ENCODE measurements at regions not wholly inside any gene's neighbourhood (a gene's known extent, or its start where the extent isn't known, plus 50 kb on each side); places are given as distances from the start of the nearest gene placed in this dataset.

DNA sequence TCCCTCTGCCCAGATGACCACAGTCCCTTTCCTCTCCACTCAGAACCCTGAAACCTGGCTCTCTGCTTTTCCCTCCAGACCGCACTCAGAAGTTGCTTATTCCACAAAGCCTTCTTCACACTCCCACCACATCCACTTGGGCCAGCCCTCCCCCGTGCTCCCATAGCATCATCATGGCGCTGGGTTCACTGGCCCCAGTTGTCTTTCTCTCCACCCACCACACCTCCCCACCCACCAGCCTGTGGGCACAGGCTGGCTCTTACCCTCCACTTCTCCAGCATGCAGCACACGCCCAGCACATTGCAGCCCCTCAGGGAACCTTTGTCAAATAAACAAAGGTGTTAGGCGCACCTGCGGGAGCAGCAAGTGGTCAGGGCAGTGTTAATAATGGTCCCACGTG lies 130.0 kb downstream of the KATNIP start:
- no peak for ATAC-seq
- intact Hi-C loops (cut with DNase I, micrococcal nuclease), result no loop called here
- no peak for TF ChIP-seq CTCF (IDR thresholded peaks at IDR 0.05)
- Histone ChIP-seq H3K9me3 (no peaks in the 10 kb centered on the region), H3K4me3 (no peak overlapping the region), H3K4me1 (ENCODE audit: low read depth) (no peaks in the 10 kb centered on the region), H3K36me3 (ENCODE audit: low read depth) (no peaks in the 10 kb centered on the region)
- no peak for DNase-seq

GRCh38 chr16:27681681-27682080 lies 131.7 kb downstream of the KATNIP start:
- TF ChIP-seq CTCF (IDR thresholded peaks at IDR 0.05), result no peak

DNA sequence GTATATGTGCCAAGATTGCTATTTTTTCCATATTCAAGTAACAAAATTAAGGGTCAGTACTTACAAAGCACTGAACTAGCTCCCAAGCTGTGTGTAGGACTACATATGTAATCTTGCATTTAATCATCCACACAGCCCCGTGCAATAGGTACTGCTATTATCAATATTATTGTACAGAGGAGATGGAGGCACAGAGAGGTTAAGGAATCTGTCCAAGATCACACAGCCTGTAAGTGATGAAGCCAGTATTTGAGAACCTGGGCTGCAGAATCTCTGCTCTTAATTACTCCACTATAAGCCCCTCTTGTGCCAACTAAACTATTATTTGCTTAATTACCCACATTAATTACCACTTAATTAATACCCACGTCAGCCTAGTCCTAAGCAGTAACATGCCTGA lies 134.1 kb downstream of the KATNIP start:
- H3K36me3 ChIP-seq (ENCODE audit: low read depth), result no peaks in the 10 kb centered on the region
- no peaks in the 10 kb centered on the region for H3K4me1 ChIP-seq (ENCODE audit: low read depth)
- no peak for ATAC-seq
- H3K4me3 ChIP-seq, result no peak overlapping the region
- intact Hi-C loops (cut with DNase I, micrococcal nuclease), result no loop called here
- no peak for DNase-seq
- no peaks in the 10 kb centered on the region for H3K9me3 ChIP-seq
- no peak for TF ChIP-seq CTCF (IDR thresholded peaks at IDR 0.05)

More at GRCh38 chr16:27681681-27682080, 131.7 kb downstream of the KATNIP start:
- H3K4me3 ChIP-seq, result no peak overlapping the region
- intact Hi-C loops (cut with DNase I, micrococcal nuclease), result no loop called here
- no peaks in the 10 kb centered on the region for H3K4me1 ChIP-seq (ENCODE audit: low read depth)
- ATAC-seq, result no peak
- H3K9me3 ChIP-seq, result no peaks in the 10 kb centered on the region
- H3K36me3 ChIP-seq (ENCODE audit: low read depth), result no peaks in the 10 kb centered on the region
- no peak for DNase-seq

DNA sequence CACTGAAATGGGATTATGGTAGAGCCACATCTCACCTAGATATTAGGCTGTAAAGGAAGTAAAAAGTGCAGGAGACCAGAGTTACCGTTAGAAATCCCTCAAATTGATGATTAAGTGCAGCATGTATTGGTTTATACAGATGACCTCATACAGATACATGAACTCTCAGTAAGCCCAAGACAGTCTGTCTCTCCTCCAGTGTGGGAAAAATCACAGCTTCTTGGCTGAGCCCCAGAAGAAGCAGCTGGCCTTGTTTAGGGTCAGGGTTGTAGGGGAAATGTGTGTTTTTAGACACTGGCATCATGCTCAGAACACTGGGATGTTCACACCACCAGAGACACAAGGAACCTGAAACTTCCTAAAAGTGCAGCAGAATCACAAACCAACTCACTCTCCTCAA lies 135.9 kb downstream of the KATNIP start:
- Histone ChIP-seq H3K4me1 (ENCODE audit: low read depth) (no peaks in the 10 kb centered on the region), H3K9me3 (no peaks in the 10 kb centered on the region), H3K36me3 (ENCODE audit: low read depth) (no peaks in the 10 kb centered on the region), H3K4me3 (no peak overlapping the region)
- no peak for TF ChIP-seq CTCF (IDR thresholded peaks at IDR 0.05)
- DNase-seq, result peak in 1 of 3 donors; percentile 12
- intact Hi-C loops (cut with DNase I, micrococcal nuclease), result no loop called here
- ATAC-seq, result no peak

DNA sequence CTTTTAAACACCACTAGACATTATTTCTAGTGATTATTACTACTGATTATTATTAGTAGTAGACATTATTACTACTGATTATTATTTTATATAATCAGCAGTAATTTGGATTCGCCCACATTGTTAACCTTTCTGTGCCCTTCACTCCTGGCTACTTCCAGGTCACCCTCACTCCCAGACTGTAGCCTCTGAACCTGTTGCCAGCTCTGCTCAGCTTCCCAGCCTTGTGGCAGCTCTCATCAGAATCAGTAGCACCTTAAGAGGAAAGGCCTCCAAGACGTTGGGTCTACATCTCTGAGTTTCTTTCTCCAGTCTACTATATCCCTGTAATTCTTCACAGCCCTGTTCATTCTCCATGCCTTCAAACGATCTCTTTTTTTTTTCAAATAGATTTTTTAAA lies 137.0 kb downstream of the KATNIP start:
- TF ChIP-seq CTCF (IDR thresholded peaks at IDR 0.05), result no peak
- ATAC-seq, result no peak
- H3K4me3 ChIP-seq, result no peak overlapping the region
- intact Hi-C loops (cut with DNase I, micrococcal nuclease), result no loop called here
- no peaks in the 10 kb centered on the region for H3K9me3 ChIP-seq
- no peaks in the 10 kb centered on the region for H3K36me3 ChIP-seq (ENCODE audit: low read depth)
- no peaks in the 10 kb centered on the region for H3K4me1 ChIP-seq (ENCODE audit: low read depth)
- DNase-seq, result no peak

GRCh38 chr16:27687605-27688004 lies 137.7 kb downstream of the KATNIP start:
- H3K4me1 ChIP-seq (ENCODE audit: low read depth), result no peaks in the 10 kb centered on the region
- no peaks in the 10 kb centered on the region for H3K36me3 ChIP-seq (ENCODE audit: low read depth)
- ATAC-seq (no peak), DNase-seq (no peak)
- no peak for TF ChIP-seq CTCF (IDR thresholded peaks at IDR 0.05)
- H3K4me3 ChIP-seq, result no peak overlapping the region
- intact Hi-C loops (cut with DNase I, micrococcal nuclease), result no loop called here
- H3K9me3 ChIP-seq, result no peaks in the 10 kb centered on the region
